Small intestine (tissue), 7 donors: ENCODE measurements at regions not wholly inside any gene's neighbourhood (a gene's known extent, or its start where the extent isn't known, plus 50 kb on each side); places are given as distances from the start of the nearest gene placed in this dataset.
"Not testable (repeated sequence)": the region's sequence is repeated elsewhere in the genome, so short reads cannot be mapped to it uniquely, and the experiment has no call there.

Experiments used
- DNase-seq, 2 donors: peaks; one replicate each; pipeline versions ENCODE4 v3.0.0 to v3.0.0-alpha.2; 2013
- FAIRE-seq: peaks from 2 replicates; lab custom pipeline; 2012; peaks lifted over from hg19 to GRCh38; lab: Jason Lieb, UNC
- H3K27ac ChIP-seq, 3 donors: one replicate each; pipeline ENCODE4 v1.5.1; 2013; ENCODE audit warnings: low read length in 2 of 3, mild to moderate bottlenecking in 2 of 3, control low read depth in 1 of 3, inconsistent platforms in 1 of 3, low read depth in 1 of 3, moderate library complexity in 1 of 3
- H3K27me3 ChIP-seq, 3 donors: one replicate each; pipeline ENCODE4 v1.6.1; 2013; ENCODE audit warnings: low read length in 3 of 3, inconsistent platforms in 1 of 3; ENCODE audit not compliant: control insufficient read depth in 3 of 3, insufficient read depth in 3 of 3
- H3K36me3 ChIP-seq, 3 donors: one replicate each; pipeline ENCODE4 v1.6.1; 2013; ENCODE audit warnings: low read length in 3 of 3, inconsistent platforms in 1 of 3, low read depth in 1 of 3, mild to moderate bottlenecking in 1 of 3, moderate library complexity in 1 of 3; ENCODE audit not compliant: control insufficient read depth in 3 of 3, insufficient read depth in 2 of 3
- H3K4me1 ChIP-seq, 3 donors: one replicate each; pipeline ENCODE4 v1.6.1; 2013; ENCODE audit warnings: low read length in 2 of 3, inconsistent platforms in 1 of 3, low read depth in 1 of 3, mild to moderate bottlenecking in 1 of 3, moderate library complexity in 1 of 3; ENCODE audit not compliant: control insufficient read depth in 3 of 3, insufficient read depth in 2 of 3
- H3K4me3 ChIP-seq, 3 donors: one replicate each; pipeline ENCODE4 v1.5.1; 2013; ENCODE audit warnings: low read length in 3 of 3, control low read depth in 1 of 3, inconsistent platforms in 1 of 3, low read depth in 1 of 3, mild to moderate bottlenecking in 1 of 3, moderate library complexity in 1 of 3
- H3K9me3 ChIP-seq, 2 donors: one replicate each; pipeline ENCODE4 v1.6.1; 2013; ENCODE audit warnings: low read depth in 1 of 2, low read length in 1 of 2; ENCODE audit not compliant: control insufficient read depth in 2 of 2, insufficient read depth in 1 of 2
- WGBS, 3 donors: extraction: QIAGEN DNeasy Blood & Tissue Kit; methylation state at CpG; one replicate each; pipeline ENCODE4 v1.1.7; 2013; 5-methylcytosine and 5-hydroxymethylcytosine counted together
- donor health status: healthy with polysubstance abuse.
- donor health status: control.
- donor health status: control.
- donor health status: Bipolar disorder and iron deficiency.
- donor health status: healthy.

DNA sequence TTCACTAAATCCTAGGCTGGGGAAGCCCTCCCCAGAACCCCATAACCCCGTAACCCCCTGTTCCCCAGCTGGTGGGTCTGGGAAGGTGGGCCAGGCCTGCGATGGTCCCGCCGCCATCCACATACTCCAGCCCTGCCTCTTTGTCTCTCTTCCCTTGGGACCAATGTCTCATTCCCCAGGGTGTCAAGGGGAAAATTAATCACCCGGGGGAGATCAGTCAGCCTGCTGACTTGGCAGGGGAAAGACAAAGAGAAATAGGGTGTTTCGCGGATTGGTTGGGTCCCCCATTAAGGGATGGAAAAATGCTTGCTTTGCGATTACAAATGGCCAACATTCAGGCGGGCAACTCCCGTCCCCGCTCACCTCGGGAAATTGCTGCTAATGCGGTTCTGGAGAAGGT is 60.6 kb upstream of the LHX5 start:
- Histone ChIP-seq H3K9me3 (no peaks in the 10 kb centered on the region), H3K4me3 (no peak overlapping the region), H3K27ac (no peak overlapping the region), H3K36me3 (no peaks in the 10 kb centered on the region), H3K4me1 (no peaks in the 10 kb centered on the region), H3K27me3 (peaks cover 0 to 4% (median 3%) of the 10 kb centered on the region in 3 donors)
- WGBS, 3 donors, result 73 to 82% (median 81%) methylated on average over 13 of the region's 13 CpGs
- FAIRE-seq, result no peak
- DNase-seq, result no peak

DNA sequence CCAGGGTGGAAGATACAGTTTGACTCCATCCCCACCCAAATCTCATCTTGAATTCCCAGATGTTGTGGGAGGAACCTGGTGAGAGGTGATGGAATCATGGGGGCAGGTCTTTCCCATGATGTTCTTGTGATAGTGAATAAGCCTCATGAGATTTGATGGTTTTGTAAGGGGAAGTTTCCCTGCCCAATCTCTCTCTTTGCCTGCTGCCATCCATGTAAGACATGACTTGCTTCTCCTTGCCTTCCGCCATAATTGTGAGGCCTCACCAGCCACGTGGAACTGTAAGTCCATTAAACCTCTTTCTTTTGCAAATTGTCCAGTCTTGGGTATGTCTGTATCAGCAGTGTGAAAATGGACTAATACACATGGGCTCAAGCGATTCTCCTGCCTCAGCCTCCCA is 59.4 kb upstream of the LHX5 start:
- not testable (repeated sequence) for H3K27ac ChIP-seq, H3K4me3 ChIP-seq, H3K27me3 ChIP-seq, H3K36me3 ChIP-seq, H3K4me1 ChIP-seq, DNase-seq, H3K9me3 ChIP-seq, FAIRE-seq
- WGBS, 3 donors, result 84 to 89% (median 88%) methylated on average over 3 of the region's 3 CpGs

DNA sequence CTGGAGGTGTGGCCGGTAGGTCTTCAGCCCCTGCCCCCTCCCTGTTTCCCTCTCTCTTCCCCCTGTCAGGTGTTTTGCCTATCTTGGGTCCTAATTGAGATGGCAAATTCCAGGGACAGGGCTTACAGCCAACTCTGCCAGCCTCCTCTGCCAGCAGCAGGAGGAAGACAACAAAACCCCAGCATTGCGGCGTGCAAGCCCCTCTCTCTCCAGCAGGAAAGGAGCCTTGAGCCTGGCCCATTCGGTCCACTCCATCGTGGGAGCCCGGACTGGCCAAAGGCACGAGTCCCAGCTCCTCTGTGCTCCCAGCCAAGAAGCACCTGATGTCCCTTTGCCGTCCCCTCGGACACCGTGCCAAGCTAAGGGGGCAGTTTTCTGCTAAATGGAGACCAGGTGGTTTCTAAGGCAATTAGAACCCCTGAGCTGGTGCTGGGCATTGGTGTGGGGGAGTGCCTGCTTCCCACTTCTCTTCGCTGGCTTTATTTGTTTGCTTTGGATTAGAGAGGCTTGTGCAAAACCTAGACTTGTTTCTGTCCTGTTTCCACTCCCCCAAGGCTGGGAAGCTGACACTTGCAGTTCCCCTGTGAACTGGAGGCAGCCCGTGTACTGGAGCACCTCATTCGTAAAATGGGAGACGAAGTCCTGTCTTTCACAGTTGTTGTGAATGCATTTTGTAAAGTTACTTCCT is 57.1 kb upstream of the LHX5 start:
- DNase-seq (no peak), FAIRE-seq (no peak)
- Histone ChIP-seq H3K4me3 (no peak overlapping the region), H3K4me1 (no peaks in the 10 kb centered on the region), H3K36me3 (no peaks in the 10 kb centered on the region), H3K9me3 (no peaks in the 10 kb centered on the region), H3K27ac (no peak overlapping the region), H3K27me3 (peaks cover 0 to 19% (median 4%) of the 10 kb centered on the region in 3 donors)
- WGBS, 3 donors, result 23 to 37% (median 23%) methylated on average over 14 of the region's 14 CpGs

DNA sequence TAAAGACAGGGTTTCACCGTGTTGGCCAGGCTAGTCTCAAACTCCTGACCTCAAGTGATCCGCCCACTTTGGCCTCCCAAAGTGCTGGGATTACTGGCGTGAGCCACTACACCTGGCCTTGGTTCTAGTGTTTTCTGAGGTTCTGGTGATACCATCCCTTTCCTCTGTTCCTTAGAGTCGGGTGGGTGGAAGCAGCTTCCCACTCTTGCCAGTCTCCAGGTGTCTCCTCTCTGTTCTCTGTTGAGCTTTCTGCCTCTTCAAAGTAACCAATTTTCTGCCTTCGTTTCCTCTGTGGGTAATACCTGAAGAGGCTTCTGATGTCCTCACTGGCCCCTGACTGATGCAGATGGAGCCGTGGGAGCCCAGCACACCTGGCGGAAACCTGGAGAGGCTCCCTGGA is 53.4 kb upstream of the LHX5 start:
- Histone ChIP-seq H3K27me3 (peaks cover 0 to 33% (median 21%) of the 10 kb centered on the region in 3 donors), H3K36me3 (no peaks in the 10 kb centered on the region), H3K4me1 (no peaks in the 10 kb centered on the region), H3K9me3 (no peaks in the 10 kb centered on the region), H3K4me3 (no peak overlapping the region), H3K27ac (no peak overlapping the region)
- DNase-seq, result no peak
- WGBS, 3 donors, result 57 to 73% (median 62%) methylated on average over 7 of the region's 7 CpGs
- FAIRE-seq, result no peak

DNA sequence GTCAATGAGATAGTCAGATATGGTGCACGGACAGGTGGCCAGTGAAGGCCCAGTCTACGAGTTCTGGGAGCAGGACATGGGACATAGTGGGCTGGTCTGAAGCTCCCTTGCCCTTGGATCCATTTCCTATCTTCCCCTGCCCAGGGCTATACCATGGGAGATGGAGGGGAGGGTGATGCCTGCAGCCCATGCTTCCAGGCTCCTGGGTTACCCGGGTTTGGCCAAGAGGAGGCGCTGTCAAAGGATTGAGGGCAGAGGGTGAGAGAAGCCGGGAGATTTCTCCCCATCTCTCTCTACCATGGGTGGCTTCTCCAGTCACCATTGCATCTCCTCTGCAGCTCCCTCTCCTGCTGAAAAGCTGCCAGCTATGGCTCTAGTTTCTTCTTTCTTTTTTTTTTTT is 52.8 kb upstream of the LHX5 start:
- 62 to 82% (median 71%) methylated on average over 5 of the region's 5 CpGs for WGBS, 3 donors
- FAIRE-seq (no peak), DNase-seq (no peak)
- Histone ChIP-seq H3K27me3 (peaks cover 0 to 35% (median 26%) of the 10 kb centered on the region in 3 donors), H3K4me1 (no peaks in the 10 kb centered on the region), H3K9me3 (no peaks in the 10 kb centered on the region), H3K27ac (no peak overlapping the region), H3K36me3 (no peaks in the 10 kb centered on the region), H3K4me3 (no peak overlapping the region)

DNA sequence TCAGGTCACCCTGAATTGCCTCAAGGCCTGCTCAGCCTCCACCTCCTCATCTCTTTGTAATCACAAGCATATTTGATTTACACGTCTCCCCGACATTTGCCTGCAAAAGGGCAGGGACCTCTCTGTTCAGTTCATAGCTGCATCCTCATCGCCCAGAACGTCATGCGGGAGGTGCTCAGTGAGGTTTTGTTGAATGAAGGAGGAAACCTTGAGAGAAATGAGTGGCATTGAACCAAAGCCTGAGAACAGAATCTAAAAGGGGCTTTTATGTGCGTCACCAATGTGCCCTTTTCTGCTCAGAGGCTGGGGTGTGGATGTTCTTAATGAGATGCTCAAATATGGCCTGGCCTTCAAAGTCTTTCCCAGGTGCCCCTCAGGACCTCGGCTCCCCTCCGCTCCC is 50.0 kb upstream of the LHX5 start:
- Histone ChIP-seq H3K4me3 (no peak overlapping the region), H3K27ac (no peak overlapping the region), H3K36me3 (no peaks in the 10 kb centered on the region), H3K4me1 (no peaks in the 10 kb centered on the region), H3K27me3 (peaks cover 0 to 45% (median 37%) of the 10 kb centered on the region in 3 donors), H3K9me3 (no peaks in the 10 kb centered on the region)
- DNase-seq, result no peak
- no peak for FAIRE-seq
- 58 to 63% (median 60%) methylated on average over 8 of the region's 8 CpGs for WGBS, 3 donors
